ENCODE measurements at regions not wholly inside any gene's neighbourhood (a gene's known extent, or its start where the extent isn't known, plus 50 kb on each side); places are given as distances from the start of the nearest gene placed in this dataset.
"Not testable (repeated sequence)": the region's sequence is repeated elsewhere in the genome, so short reads cannot be mapped to it uniquely, and the experiment has no call there.

DNA sequence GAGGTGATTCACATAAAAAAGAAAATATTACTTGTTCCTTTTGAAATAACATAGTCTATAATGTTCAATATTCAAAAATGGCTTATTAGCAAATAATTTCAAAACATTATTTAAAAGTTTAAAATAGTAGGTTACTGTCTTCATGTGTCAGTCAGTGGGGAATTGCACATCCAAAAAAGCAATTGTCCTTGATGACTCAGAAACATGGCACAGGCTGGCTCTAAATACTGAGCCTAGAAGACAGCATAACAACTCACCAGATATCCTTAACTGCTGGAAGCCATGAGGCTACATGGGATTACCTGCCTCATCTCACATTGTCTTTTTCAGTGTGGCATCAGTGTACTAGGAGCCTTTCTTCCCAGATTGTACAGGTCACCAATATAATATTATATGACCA is 439.5 kb upstream of the RGMB start:
- H3K9me3 ChIP-seq (ENCODE audit: insufficient read depth, low read depth, low read length), result peaks cover 8% of the 10 kb centered on the region; the same call in 1 of the 2 replicates
- no peaks in the 10 kb centered on the region for H3K4me1 ChIP-seq (ENCODE audit: insufficient read depth, low read length)
- H3K27ac ChIP-seq (ENCODE audit: low read length), result no peak overlapping the region
- H3K36me3 ChIP-seq (ENCODE audit: insufficient read depth, low read depth, low read length), result no peaks in the 10 kb centered on the region
- no peaks in the 10 kb centered on the region for H3K27me3 ChIP-seq (ENCODE audit: insufficient read depth, low read length)
- no peak overlapping the region for H3K9ac ChIP-seq (ENCODE audit: low read depth, low read length)
- no peak overlapping the region for H3K4me3 ChIP-seq (ENCODE audit: low read length)

DNA sequence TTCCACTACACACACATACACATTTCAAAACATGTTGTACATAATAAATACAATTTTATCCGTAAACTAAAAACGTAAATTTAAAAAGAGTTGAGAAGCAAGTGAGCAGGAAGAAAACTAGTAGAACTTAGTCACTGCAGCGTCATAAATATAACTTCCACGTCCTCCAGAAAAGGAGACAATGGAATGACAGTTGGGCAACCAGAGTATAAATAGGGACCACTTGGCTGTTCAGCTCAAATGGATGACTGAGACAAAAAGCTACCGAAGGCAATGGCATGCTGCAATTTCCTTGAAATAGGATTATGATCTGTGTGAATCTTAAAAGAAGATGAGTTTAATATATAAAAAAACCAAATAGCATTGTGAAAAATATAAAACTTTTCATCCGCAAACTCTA is 438.5 kb upstream of the RGMB start:
- Histone ChIP-seq H3K4me1 (ENCODE audit: insufficient read depth, low read length) (no peaks in the 10 kb centered on the region), H3K4me3 (ENCODE audit: low read length) (no peak overlapping the region), H3K9ac (ENCODE audit: low read depth, low read length) (no peak overlapping the region), H3K27ac (ENCODE audit: low read length) (no peak overlapping the region), H3K27me3 (ENCODE audit: insufficient read depth, low read length) (no peaks in the 10 kb centered on the region), H3K9me3 (ENCODE audit: insufficient read depth, low read depth, low read length) (peaks cover 8% of the 10 kb centered on the region; the same call in 1 of the 2 replicates), H3K36me3 (ENCODE audit: insufficient read depth, low read depth, low read length) (no peaks in the 10 kb centered on the region)

DNA sequence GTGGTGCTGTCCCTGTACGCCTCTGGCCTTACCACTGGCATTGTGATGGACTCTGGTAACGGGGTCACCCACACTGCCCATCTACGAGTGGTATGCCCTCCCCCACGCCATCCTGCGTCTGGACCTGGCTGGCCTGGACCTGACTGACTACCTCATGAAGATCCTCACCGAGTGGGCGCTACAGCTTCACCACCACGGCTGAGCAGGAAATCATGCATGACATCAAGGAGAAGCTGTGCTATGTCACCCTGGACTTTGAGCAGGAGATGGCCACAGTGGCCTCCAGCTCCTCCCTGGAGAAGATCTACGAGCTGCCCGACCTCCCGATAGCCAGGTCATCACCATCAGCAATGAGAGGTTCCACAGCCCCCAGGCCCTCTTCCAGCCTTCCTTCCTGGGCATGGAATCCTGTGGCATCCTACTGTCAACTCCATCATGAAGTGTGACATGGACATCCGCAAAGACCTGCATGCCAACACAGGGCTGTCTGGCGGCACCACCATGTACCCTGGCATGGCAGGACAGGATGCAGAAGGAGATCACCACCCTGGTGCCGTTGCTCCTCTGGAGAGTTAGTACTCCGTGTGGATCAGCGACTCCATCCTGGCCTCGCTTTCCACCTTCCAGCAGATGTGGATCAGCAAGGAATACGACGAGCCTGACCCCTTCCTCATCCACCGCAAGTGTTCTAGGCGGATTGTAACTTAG is 434.2 kb upstream of the RGMB start:
- Histone ChIP-seq H3K9me3 (ENCODE audit: insufficient read depth, low read depth, low read length) (peaks cover 5% of the 10 kb centered on the region; the same call in 1 of the 2 replicates), H3K27me3 (ENCODE audit: insufficient read depth, low read length) (no peaks in the 10 kb centered on the region), H3K27ac (ENCODE audit: low read length) (no peak overlapping the region), H3K4me1 (ENCODE audit: insufficient read depth, low read length) (no peaks in the 10 kb centered on the region), H3K36me3 (ENCODE audit: insufficient read depth, low read depth, low read length) (no peaks in the 10 kb centered on the region), H3K9ac (ENCODE audit: low read depth, low read length) (no peak overlapping the region), H3K4me3 (ENCODE audit: low read length) (no peak overlapping the region)

DNA sequence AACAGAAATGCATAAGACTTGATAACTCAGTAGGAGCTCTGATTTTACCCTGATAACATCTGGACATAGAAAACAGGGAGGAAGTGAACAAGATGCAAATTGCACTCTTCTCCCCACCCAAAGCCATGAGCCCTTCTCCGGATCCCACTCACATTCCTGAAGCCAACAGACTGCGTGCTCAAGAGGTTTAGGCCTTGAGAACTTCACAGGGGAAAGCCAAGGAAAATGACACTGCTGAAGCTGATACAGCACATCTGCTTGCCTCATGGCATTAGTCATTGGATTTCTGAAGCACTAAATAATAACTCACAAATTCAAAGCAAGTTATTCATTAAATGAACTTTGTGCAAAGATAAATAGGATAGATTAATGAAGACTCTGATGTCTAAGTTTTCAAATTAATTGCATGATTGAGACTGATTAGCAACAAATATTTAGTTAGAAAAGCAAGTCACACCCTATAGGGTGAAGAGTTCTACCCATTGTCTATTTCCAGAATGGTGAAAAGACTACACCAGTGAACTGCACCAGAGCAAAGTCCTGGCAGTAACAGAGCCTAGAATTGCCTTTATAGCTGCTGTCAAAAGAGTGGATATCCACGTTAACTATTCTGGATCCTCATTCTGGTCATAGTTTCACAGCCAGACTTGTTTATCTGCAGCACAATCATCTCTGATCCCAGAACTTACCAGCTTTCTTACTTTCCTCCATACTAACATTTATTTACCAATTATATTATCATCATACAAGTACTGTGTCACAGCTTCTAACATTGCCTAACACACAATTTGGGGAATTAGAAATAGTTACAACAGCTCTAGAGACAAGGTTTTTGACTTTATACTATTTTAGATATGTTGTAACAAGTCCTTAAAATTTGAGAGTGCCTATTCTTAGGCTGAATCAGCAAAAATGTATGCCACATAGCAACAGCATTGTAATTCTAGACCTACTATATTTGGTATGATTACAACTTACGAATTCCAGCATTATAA is 432.1 kb upstream of the RGMB start:
- Histone ChIP-seq H3K36me3 (ENCODE audit: insufficient read depth, low read depth, low read length) (no peaks in the 10 kb centered on the region), H3K9ac (ENCODE audit: low read depth, low read length) (no peak overlapping the region), H3K9me3 (ENCODE audit: insufficient read depth, low read depth, low read length) (peaks cover 5% of the 10 kb centered on the region; the same call in 1 of the 2 replicates), H3K4me3 (ENCODE audit: low read length) (no peak overlapping the region), H3K27ac (ENCODE audit: low read length) (no peak overlapping the region), H3K4me1 (ENCODE audit: insufficient read depth, low read length) (no peaks in the 10 kb centered on the region), H3K27me3 (ENCODE audit: insufficient read depth, low read length) (no peaks in the 10 kb centered on the region)

GRCh38 chr5:98342958-98343660 is 430.4 kb upstream of the RGMB start:
- not testable (repeated sequence) for H3K27ac ChIP-seq (ENCODE audit: low read length); H3K4me3 ChIP-seq (ENCODE audit: low read length); H3K9ac ChIP-seq (ENCODE audit: low read depth, low read length); H3K27me3 ChIP-seq (ENCODE audit: insufficient read depth, low read length); H3K9me3 ChIP-seq (ENCODE audit: insufficient read depth, low read depth, low read length); H3K36me3 ChIP-seq (ENCODE audit: insufficient read depth, low read depth, low read length); H3K4me1 ChIP-seq (ENCODE audit: insufficient read depth, low read length)

- H3K4me3 ChIP-seq (ENCODE audit: low read length), result no peak overlapping the region
- H3K4me1 ChIP-seq (ENCODE audit: insufficient read depth, low read length), result no peaks in the 10 kb centered on the region
- H3K27ac ChIP-seq (ENCODE audit: low read length), result no peak overlapping the region
- H3K9ac ChIP-seq (ENCODE audit: low read depth, low read length), result no peak overlapping the region
- no peaks in the 10 kb centered on the region; the same call in 1 of the 2 replicates for H3K36me3 ChIP-seq (ENCODE audit: insufficient read depth, low read depth, low read length)
- H3K9me3 ChIP-seq (ENCODE audit: insufficient read depth, low read depth, low read length), result peaks cover 18% of the 10 kb centered on the region
- no peaks in the 10 kb centered on the region for H3K27me3 ChIP-seq (ENCODE audit: insufficient read depth, low read length)
Measured at GRCh38 chr5:98349251-98349989, 424.0 kb upstream of the RGMB start.

DNA sequence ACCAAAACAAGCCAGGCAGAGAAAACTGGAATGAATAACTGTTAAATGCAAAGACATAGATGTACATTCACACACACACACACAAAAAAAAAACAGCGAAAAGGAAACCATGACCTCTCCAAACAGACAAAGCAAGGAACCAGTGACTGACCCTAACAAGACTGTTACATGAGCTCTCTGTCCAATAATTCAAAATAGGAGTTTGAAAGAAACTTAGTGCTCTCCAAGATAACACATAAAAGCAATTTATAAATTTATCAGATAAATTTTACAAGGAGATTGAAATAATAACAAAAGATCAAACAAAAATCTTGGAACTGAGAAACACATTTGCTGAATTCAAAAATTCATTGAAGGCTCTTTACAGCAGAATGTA is 423.5 kb upstream of the RGMB start:
- no peaks in the 10 kb centered on the region for H3K4me1 ChIP-seq (ENCODE audit: insufficient read depth, low read length)
- no peak overlapping the region for H3K27ac ChIP-seq (ENCODE audit: low read length)
- H3K9ac ChIP-seq (ENCODE audit: low read depth, low read length), result no peak overlapping the region
- H3K36me3 ChIP-seq (ENCODE audit: insufficient read depth, low read depth, low read length), result no peaks in the 10 kb centered on the region; the same call in 1 of the 2 replicates
- H3K9me3 ChIP-seq (ENCODE audit: insufficient read depth, low read depth, low read length), result peaks cover 18% of the 10 kb centered on the region
- no peak overlapping the region for H3K4me3 ChIP-seq (ENCODE audit: low read length)
- H3K27me3 ChIP-seq (ENCODE audit: insufficient read depth, low read length), result no peaks in the 10 kb centered on the region

- H3K27me3 ChIP-seq (ENCODE audit: insufficient read depth, low read length), result no peaks in the 10 kb centered on the region
- H3K4me3 ChIP-seq (ENCODE audit: low read length), result no peak overlapping the region
- no peak overlapping the region for H3K27ac ChIP-seq (ENCODE audit: low read length)
Measured at GRCh38 chr5:98354922-98355321, 418.5 kb upstream of the RGMB start.

GRCh38 chr5:98360548-98360947 is 412.9 kb upstream of the RGMB start:
- Histone ChIP-seq H3K27me3 (ENCODE audit: insufficient read depth, low read length) (no peaks in the 10 kb centered on the region), H3K4me3 (ENCODE audit: low read length) (no peak overlapping the region), H3K4me1 (ENCODE audit: insufficient read depth, low read length) (no peaks in the 10 kb centered on the region), H3K36me3 (ENCODE audit: insufficient read depth, low read depth, low read length) (no peaks in the 10 kb centered on the region), H3K27ac (ENCODE audit: low read length) (no peak overlapping the region), H3K9ac (ENCODE audit: low read depth, low read length) (no peak overlapping the region), H3K9me3 (ENCODE audit: insufficient read depth, low read depth, low read length) (no peaks in the 10 kb centered on the region)

More at GRCh38 chr5:98354922-98355321, 418.5 kb upstream of the RGMB start:
- Histone ChIP-seq H3K4me1 (ENCODE audit: insufficient read depth, low read length) (no peaks in the 10 kb centered on the region), H3K9me3 (ENCODE audit: insufficient read depth, low read depth, low read length) (peaks cover 10% of the 10 kb centered on the region), H3K36me3 (ENCODE audit: insufficient read depth, low read depth, low read length) (no peaks in the 10 kb centered on the region; the same call in 1 of the 2 replicates), H3K9ac (ENCODE audit: low read depth, low read length) (no peak overlapping the region)

- H3K9ac ChIP-seq (ENCODE audit: low read depth, low read length), result no peak overlapping the region
- H3K27ac ChIP-seq (ENCODE audit: low read length), result no peak overlapping the region
- no peaks in the 10 kb centered on the region for H3K4me1 ChIP-seq (ENCODE audit: insufficient read depth, low read length)
- no peaks in the 10 kb centered on the region for H3K27me3 ChIP-seq (ENCODE audit: insufficient read depth, low read length)
- no peaks in the 10 kb centered on the region for H3K36me3 ChIP-seq (ENCODE audit: insufficient read depth, low read depth, low read length)
- no peaks in the 10 kb centered on the region for H3K9me3 ChIP-seq (ENCODE audit: insufficient read depth, low read depth, low read length)
- H3K4me3 ChIP-seq (ENCODE audit: low read length), result no peak overlapping the region
Measured at GRCh38 chr5:98363157-98363556, 410.3 kb upstream of the RGMB start.

GRCh38 chr5:98364549-98364948 is 408.9 kb upstream of the RGMB start:
- Histone ChIP-seq H3K4me3 (ENCODE audit: low read length) (no peak overlapping the region), H3K9me3 (ENCODE audit: insufficient read depth, low read depth, low read length) (no peaks in the 10 kb centered on the region), H3K36me3 (ENCODE audit: insufficient read depth, low read depth, low read length) (no peaks in the 10 kb centered on the region), H3K27ac (ENCODE audit: low read length) (no peak overlapping the region), H3K4me1 (ENCODE audit: insufficient read depth, low read length) (no peaks in the 10 kb centered on the region), H3K27me3 (ENCODE audit: insufficient read depth, low read length) (no peaks in the 10 kb centered on the region), H3K9ac (ENCODE audit: low read depth, low read length) (no peak overlapping the region)
